ENCODE measurements at regions not wholly inside any gene's neighbourhood (a gene's known extent, or its start where the extent isn't known, plus 50 kb on each side); places are given as distances from the start of the nearest gene placed in this dataset.

DNA sequence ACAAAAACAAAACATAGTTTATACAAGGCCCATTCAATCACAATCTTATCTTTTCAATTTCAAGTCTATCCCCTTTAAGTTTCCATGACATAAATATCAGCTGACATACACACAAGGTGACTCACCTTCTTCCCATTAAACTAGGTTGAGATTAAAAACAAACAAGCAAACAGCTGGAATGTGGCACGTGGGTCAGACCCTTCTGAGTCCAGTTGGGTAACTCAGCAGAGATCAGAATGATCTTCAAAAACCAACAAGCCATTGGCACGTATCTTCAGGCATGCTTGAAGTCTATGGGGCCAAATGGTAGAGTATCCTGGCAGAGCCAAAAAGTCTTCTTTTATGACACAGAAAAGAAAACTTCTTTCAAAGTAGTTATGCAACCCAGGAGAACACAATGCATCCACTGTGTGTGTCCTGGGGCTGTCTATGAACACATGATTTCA is 603.5 kb upstream of the CITED2 start:
- H3K27ac Mint-ChIP-seq (ENCODE audit: unreplicated experiment): peak overlapping the region; percentile 59
- Histone ChIP-seq H2AFZ (ENCODE audit: low read depth, low read length) (no peak overlapping the region), H3K9me3 (ENCODE audit: insufficient read depth, low read depth, low read length) (no peaks in the 10 kb centered on the region), H3K27ac (ENCODE audit: low read depth, low read length) (peak overlapping the region; percentile 48), H3K4me2 (ENCODE audit: low read length) (no peak overlapping the region), H3K27me3 (ENCODE audit: insufficient read depth, low read length) (no peaks in the 10 kb centered on the region), H3K4me3 (ENCODE audit: insufficient read depth, low read depth, low read length) (no peak overlapping the region), H3K4me1 (ENCODE audit: insufficient read depth, low read length) (peaks cover 31% of the 10 kb centered on the region), H3K9ac (ENCODE audit: low read length) (no peak overlapping the region), H4K20me1 (ENCODE audit: insufficient read depth, low read length) (no peaks in the 10 kb centered on the region), H3K79me2 (ENCODE audit: insufficient read depth, low read length) (no peaks in the 10 kb centered on the region), H3K36me3 (ENCODE audit: insufficient read depth, low read length) (no peaks in the 10 kb centered on the region)
- H3K9me3 Mint-ChIP-seq (ENCODE audit: unreplicated experiment): no peaks in the 10 kb centered on the region
- no peak for TF ChIP-seq EZH2 (IDR thresholded peaks at IDR 0.05; ENCODE audit: insufficient read depth, low read length)
- TF ChIP-seq, protein P1, sequence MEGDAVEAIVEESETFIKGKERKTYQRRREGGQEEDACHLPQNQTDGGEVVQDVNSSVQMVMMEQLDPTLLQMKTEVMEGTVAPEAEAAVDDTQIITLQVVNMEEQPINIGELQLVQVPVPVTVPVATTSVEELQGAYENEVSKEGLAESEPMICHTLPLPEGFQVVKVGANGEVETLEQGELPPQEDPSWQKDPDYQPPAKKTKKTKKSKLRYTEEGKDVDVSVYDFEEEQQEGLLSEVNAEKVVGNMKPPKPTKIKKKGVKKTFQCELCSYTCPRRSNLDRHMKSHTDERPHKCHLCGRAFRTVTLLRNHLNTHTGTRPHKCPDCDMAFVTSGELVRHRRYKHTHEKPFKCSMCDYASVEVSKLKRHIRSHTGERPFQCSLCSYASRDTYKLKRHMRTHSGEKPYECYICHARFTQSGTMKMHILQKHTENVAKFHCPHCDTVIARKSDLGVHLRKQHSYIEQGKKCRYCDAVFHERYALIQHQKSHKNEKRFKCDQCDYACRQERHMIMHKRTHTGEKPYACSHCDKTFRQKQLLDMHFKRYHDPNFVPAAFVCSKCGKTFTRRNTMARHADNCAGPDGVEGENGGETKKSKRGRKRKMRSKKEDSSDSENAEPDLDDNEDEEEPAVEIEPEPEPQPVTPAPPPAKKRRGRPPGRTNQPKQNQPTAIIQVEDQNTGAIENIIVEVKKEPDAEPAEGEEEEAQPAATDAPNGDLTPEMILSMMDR (IDR thresholded peaks at IDR 0.05; ENCODE audit: insufficient read depth, low read depth, low read length): no peak
- DNase-seq (ENCODE audit: low read depth): peak; percentile 62
- H3K27me3 Mint-ChIP-seq (ENCODE audit: low read depth, unreplicated experiment): no peaks in the 10 kb centered on the region
- peaks cover 52% of the 10 kb centered on the region for H3K4me1 Mint-ChIP-seq (ENCODE audit: low read depth, unreplicated experiment)
- peak overlapping the region; percentile 2 for H3K4me3 Mint-ChIP-seq (ENCODE audit: unreplicated experiment)
- FAIRE-seq: no peak
- no peaks in the 10 kb centered on the region for H3K36me3 Mint-ChIP-seq (ENCODE audit: low read depth, unreplicated experiment)

DNA sequence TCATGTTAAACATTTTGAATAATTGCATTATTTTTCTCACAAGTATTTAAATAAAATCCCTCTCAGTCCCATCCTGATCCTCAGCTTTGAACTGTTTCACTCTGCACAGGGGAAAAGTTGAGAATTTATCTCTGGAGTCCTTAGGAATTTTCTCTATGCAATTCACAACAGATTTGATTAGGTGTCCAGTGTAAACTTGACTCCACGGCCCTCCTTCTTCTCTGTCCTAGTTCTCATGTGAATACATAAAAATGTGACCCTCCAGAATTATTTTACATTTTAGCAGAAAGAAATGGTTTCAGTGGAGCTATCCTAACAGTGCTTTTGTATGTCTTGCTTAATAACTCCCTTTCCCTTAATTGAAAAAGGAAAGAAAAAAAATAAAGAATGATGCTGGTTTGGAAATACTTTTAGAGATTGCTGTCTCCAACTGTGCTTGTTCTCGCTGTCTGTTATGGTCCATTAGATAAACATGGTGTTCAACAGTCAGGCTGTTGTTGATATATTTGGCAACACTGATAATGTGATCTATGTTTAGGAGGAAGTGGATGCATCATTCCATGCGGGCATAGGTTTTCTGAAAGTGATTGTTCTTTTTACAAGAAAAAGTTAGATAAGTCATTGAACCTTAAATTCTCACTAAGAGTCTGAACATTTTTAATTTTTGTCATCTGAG is 599.4 kb upstream of the CITED2 start:
- Histone ChIP-seq H3K36me3 (ENCODE audit: insufficient read depth, low read length) (no peaks in the 10 kb centered on the region), H3K4me1 (ENCODE audit: insufficient read depth, low read length) (peaks cover 10% of the 10 kb centered on the region), H3K4me2 (ENCODE audit: low read length) (peak overlapping the region; percentile 56), H3K27me3 (ENCODE audit: insufficient read depth, low read length) (no peaks in the 10 kb centered on the region), H3K4me3 (ENCODE audit: insufficient read depth, low read depth, low read length) (no peak overlapping the region), H3K9me3 (ENCODE audit: insufficient read depth, low read depth, low read length) (no peaks in the 10 kb centered on the region), H3K79me2 (ENCODE audit: insufficient read depth, low read length) (no peaks in the 10 kb centered on the region), H3K27ac (ENCODE audit: low read depth, low read length) (peak overlapping the region; percentile 72), H4K20me1 (ENCODE audit: insufficient read depth, low read length) (no peaks in the 10 kb centered on the region), H3K9ac (ENCODE audit: low read length) (peak overlapping the region; percentile 54), H2AFZ (ENCODE audit: low read depth, low read length) (no peak overlapping the region)
- no peak overlapping the region for H3K4me3 Mint-ChIP-seq (ENCODE audit: unreplicated experiment)
- H3K9me3 Mint-ChIP-seq (ENCODE audit: unreplicated experiment): no peaks in the 10 kb centered on the region
- DNase-seq (ENCODE audit: low read depth): peak; percentile 97
- peaks cover 31% of the 10 kb centered on the region for H3K4me1 Mint-ChIP-seq (ENCODE audit: low read depth, unreplicated experiment)
- H3K27me3 Mint-ChIP-seq (ENCODE audit: low read depth, unreplicated experiment): no peaks in the 10 kb centered on the region
- peaks cover 1% of the 10 kb centered on the region for H3K36me3 Mint-ChIP-seq (ENCODE audit: low read depth, unreplicated experiment)
- TF ChIP-seq, protein P1 (IDR thresholded peaks at IDR 0.05; ENCODE audit: insufficient read depth, low read depth, low read length): no peak
- no peak for TF ChIP-seq EZH2 (IDR thresholded peaks at IDR 0.05; ENCODE audit: insufficient read depth, low read length)
- H3K27ac Mint-ChIP-seq (ENCODE audit: unreplicated experiment): peak overlapping the region; percentile 15
- FAIRE-seq: peak; percentile 73

DNA sequence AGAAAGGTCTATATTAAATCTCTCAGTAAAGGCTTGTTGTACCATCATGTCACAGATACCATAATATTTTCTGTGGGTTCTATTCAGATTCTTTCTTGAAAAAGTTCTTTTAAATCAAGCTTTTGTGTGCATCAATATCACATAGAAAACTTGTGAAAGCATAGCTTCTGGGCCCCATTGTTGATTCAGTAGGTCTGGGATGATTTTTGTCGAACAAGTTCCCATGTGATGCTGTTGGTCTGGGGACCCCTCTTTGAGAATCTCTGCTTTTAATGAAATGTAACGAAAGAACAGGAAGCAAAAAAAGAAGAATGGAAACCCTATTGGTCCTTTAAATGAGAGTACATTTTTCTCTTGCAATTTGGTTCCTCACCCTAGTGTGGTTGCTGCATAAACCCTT is 597.7 kb upstream of the CITED2 start:
- H3K4me3 ChIP-seq (ENCODE audit: insufficient read depth, low read depth, low read length): no peak overlapping the region
- no peaks in the 10 kb centered on the region for H3K79me2 ChIP-seq (ENCODE audit: insufficient read depth, low read length)
- H3K27ac ChIP-seq (ENCODE audit: low read depth, low read length): no peak overlapping the region
- Mint-ChIP-seq H3K27me3 (ENCODE audit: low read depth, unreplicated experiment) (no peaks in the 10 kb centered on the region), H3K4me1 (ENCODE audit: low read depth, unreplicated experiment) (peaks cover 24% of the 10 kb centered on the region), H3K4me3 (ENCODE audit: unreplicated experiment) (no peak overlapping the region), H3K36me3 (ENCODE audit: low read depth, unreplicated experiment) (peaks cover 1% of the 10 kb centered on the region), H3K9me3 (ENCODE audit: unreplicated experiment) (no peaks in the 10 kb centered on the region), H3K27ac (ENCODE audit: unreplicated experiment) (no peak overlapping the region)
- H3K9me3 ChIP-seq (ENCODE audit: insufficient read depth, low read depth, low read length): no peaks in the 10 kb centered on the region
- H3K9ac ChIP-seq (ENCODE audit: low read length): no peak overlapping the region
- TF ChIP-seq, protein P1 (IDR thresholded peaks at IDR 0.05; ENCODE audit: insufficient read depth, low read depth, low read length): no peak
- TF ChIP-seq EZH2 (IDR thresholded peaks at IDR 0.05; ENCODE audit: insufficient read depth, low read length): no peak
- no peaks in the 10 kb centered on the region for H3K36me3 ChIP-seq (ENCODE audit: insufficient read depth, low read length)
- no peak for DNase-seq (ENCODE audit: low read depth)
- H2AFZ ChIP-seq (ENCODE audit: low read depth, low read length): no peak overlapping the region
- H3K4me1 ChIP-seq (ENCODE audit: insufficient read depth, low read length): peaks cover 10% of the 10 kb centered on the region
- no peak overlapping the region for H3K4me2 ChIP-seq (ENCODE audit: low read length)
- H4K20me1 ChIP-seq (ENCODE audit: insufficient read depth, low read length): no peaks in the 10 kb centered on the region
- H3K27me3 ChIP-seq (ENCODE audit: insufficient read depth, low read length): no peaks in the 10 kb centered on the region
- no peak for FAIRE-seq
